NOMO-1 (cell line): ENCODE measurements at regions not wholly inside any gene's neighbourhood (a gene's known extent, or its start where the extent isn't known, plus 50 kb on each side); places are given as distances from the start of the nearest gene placed in this dataset.
"Not testable (repeated sequence)": the region's sequence is repeated elsewhere in the genome, so short reads cannot be mapped to it uniquely, and the experiment has no call there.

Experiments used
- DNase-seq, 2 experiments: peaks; one replicate each; lab custom pipeline; 2025; ENCODE audit not compliant: unreplicated experiment in 2 of 2; lab: John Stamatoyannopoulos, UW

GRCh38 chr2:60259781-60260180, 293.7 kb downstream of the BCL11A start:
- no peak for DNase-seq

DNA sequence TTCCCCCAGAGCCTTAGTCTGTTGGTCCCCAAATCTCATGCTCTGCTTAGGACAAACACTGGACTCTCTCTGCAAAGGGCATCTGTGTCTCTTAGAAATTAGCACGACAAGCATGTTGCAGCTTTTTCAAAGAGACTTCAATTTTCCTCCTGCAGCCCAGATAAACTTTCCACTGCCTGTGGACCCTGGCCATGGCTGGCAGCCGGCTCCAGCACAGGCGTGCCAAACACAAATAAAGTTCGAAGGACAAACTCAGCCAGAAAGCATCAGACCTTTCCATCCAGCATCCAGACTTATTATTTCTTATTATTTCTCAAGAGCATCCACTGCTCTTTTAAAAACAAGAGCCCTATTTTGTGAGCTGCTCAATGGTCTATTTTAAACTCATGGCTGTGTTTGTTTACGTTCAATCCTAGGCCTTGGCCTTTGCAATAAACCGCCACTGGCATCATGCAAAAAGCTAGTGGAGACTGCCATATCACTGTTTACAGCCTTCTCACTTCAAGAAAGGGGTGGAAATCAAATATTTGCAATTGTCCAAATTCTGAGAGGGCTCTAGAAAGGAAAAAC, 300.8 kb downstream of the BCL11A start:
- DNase-seq = no peak

DNA sequence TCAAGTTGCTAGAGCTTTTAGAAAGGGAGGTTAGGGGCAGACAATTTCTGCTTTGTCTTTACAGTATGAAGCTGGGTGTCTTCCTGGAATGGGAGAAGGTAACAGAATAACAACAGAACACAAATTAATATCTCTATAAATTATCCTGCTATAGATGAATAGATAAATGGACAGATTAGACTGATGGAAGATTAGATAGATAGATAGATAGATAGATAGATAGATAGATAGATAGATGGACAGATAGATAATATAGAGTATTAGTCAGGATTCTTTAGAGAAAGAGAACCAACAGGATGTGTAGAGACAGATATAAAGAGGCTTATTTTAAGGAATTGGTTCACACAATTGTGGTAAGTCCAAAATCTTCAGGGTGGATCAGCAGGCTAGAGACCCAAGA, 302.2 kb downstream of the BCL11A start:
- DNase-seq = no peak

GRCh38 chr2:60249879-60250278, 303.6 kb downstream of the BCL11A start:
- no peak for DNase-seq

GRCh38 chr2:60247471-60247870, 306.0 kb downstream of the BCL11A start:
- no peak for DNase-seq

- DNase-seq = no peak
These were observed 306.9 kb downstream of the BCL11A start for GRCh38 chr2:60246583-60246982.

- DNase-seq = no peak
These were observed 319.0 kb downstream of the BCL11A start for GRCh38 chr2:60234274-60234986.

- no peak for DNase-seq
These were observed 322.9 kb downstream of the BCL11A start for GRCh38 chr2:60230596-60230995.

DNA sequence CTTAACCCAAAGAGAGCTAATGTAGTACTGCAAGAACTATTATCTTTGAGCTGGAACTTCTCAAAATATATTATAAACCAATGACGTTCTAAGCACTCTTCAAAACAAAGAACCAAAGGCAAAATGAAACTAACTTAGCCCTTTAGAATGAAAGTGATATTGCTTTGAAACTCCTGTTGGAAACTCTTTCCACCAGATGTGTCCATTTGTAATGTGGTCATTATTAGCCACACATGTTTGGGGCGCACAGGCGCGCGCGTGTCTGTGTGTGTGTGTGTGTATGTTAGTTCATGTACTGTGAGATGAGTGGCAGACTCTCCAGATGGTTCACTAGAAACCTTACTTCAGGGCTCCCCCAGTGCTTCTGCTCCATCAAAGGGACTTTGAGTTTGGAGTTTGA, 323.4 kb downstream of the BCL11A start:
- no peak for DNase-seq

DNA sequence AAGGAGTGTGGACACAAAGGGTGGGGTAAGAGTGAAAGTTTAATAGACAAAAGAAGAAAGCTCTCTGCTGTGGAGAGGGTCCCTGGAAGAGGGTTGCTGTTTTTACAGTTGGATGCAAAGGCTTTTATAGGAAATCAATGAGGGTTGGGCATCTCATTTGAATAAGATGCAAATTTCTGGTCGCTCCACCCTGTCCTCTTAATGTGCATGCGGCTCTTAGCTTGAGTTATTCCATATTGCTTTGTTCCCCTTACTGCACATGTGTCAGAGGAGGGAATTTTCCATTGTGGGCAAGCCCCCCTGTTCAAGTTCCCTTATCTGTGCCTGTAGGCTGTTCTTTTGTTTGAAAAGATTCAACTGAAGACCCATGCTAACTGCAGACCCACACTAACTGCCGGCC, 326.5 kb downstream of the BCL11A start:
- no peak for DNase-seq

GRCh38 chr2:60226191-60226590, 327.3 kb downstream of the BCL11A start:
- DNase-seq = no peak

DNA sequence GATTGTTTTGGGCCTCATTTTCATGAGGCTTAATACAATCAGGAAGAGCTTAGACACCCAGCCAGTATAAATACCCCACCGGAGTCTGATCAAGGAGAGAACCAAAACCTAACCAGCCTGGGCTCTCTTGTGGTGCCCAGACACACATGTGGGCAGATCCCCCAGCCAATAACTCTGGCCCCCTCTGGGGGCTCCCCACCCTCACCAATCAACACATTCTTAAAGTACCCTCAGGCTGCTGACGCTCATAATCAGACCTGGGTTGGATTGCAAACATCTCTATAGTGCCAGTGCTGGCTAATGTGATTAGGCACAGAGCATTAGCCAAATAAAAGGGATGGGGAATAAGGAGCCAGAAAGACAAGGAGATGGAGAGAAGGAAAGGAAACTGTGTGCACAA, 329.6 kb downstream of the BCL11A start:
- DNase-seq = no peak

DNA sequence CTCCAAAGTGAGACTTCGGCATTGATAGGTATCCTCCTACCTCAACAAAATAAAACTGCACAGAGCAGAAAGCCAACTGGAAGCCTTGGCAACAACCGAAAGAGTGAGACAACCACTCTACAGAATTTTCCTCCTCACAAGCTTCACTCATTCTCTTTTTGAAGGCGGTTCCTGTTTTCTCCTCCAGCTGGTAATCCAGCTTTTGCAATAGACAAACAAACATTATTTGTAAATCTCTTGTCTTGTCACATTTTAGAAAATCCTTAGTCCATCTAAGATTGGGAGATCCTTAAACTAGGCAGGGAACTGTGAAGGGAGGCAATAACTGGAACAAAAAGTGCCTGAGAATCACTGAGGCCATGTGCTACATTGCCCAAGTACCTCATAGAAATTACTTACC, 332.4 kb downstream of the BCL11A start:
- DNase-seq = no peak

- DNase-seq = no peak
These were observed 333.9 kb downstream of the BCL11A start for GRCh38 chr2:60219536-60219935.

GRCh38 chr2:60216452-60216995, 336.9 kb downstream of the BCL11A start:
- DNase-seq = no peak

GRCh38 chr2:60215386-60215901, 338.0 kb downstream of the BCL11A start:
- DNase-seq = no peak

- DNase-seq = no peak
These were observed 338.9 kb downstream of the BCL11A start for GRCh38 chr2:60214626-60214875.

GRCh38 chr2:60213865-60214625, 339.4 kb downstream of the BCL11A start:
- DNase-seq = peak in 1 of 2 experiments; percentile 2

GRCh38 chr2:60212181-60212945, 341.1 kb downstream of the BCL11A start:
- DNase-seq = no peak

DNA sequence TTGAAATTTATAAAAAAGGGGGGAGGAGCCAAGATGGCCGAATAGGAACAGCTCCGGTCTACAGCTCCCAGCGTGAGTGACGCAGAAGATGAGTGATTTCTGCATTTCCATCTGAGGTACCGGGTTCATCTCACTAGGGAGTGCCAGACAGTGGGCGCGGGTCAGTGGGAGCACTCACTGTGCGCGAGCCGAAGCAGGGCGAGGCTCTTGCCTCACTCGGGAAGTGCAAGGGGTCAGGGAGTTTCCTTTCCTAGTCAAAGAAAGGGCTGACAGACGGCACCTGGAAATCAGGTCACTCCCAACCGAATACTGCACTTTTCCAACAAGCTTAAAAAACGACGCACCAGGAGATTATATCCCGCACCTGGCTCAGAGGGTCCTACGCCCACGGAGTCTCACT, 364.4 kb downstream of the BCL11A start:
- DNase-seq = not testable (repeated sequence)

GRCh38 chr2:60175290-60175689, 378.2 kb downstream of the BCL11A start:
- DNase-seq = no peak
